Ishikawa (cell line): ENCODE measurements at regions not wholly inside any gene's neighbourhood (a gene's known extent, or its start where the extent isn't known, plus 50 kb on each side); places are given as distances from the start of the nearest gene placed in this dataset.

ENCODE experiments used
- CEBPB ChIP-seq: IDR thresholded peaks from 2 replicates; pipeline ENCODE4 v1.6.1; 2012
- EGR1 ChIP-seq: IDR thresholded peaks from 2 replicates; pipeline ENCODE4 v1.6.1; 2012
- EP300 ChIP-seq: IDR thresholded peaks from 2 replicates; pipeline ENCODE4 v1.6.1; 2012; ENCODE audit warnings: borderline replicate concordance
- NFIC ChIP-seq: IDR thresholded peaks from 2 replicates; pipeline ENCODE4 v1.6.1; 2012
- TF ChIP-seq, protein P1 (sequence below): IDR thresholded peaks from 2 replicates; pipeline ENCODE4 v1.6.1; 2012

DNA sequence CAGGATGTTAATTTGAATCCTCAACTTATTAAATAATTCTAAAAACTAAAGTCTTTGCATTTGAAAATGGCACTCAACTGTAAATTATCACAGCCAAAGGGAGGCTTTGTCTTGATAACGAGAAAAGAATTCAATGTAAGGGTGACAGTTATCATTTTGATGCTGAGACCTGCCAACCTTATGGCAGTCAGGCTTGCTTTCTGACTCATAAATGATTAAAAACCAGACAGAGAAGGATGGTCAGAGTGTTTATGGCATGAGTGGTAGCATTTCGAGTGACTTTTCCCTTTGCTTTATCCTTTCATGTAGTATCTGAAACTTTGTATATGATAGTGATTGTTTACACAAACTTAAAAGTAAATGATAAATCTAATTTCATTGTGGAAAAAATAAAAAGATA is 53.9 kb upstream of the EPC2 start:
- TF ChIP-seq CEBPB (no peak), EP300 (no peak), EGR1 (no peak), NFIC (no peak)
- TF ChIP-seq, protein P1, sequence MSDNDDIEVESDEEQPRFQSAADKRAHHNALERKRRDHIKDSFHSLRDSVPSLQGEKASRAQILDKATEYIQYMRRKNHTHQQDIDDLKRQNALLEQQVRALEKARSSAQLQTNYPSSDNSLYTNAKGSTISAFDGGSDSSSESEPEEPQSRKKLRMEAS: no peak
